ENCODE measurements at regions not wholly inside any gene's neighbourhood (a gene's known extent, or its start where the extent isn't known, plus 50 kb on each side); places are given as distances from the start of the nearest gene placed in this dataset.
"Not testable (repeated sequence)": the region's sequence is repeated elsewhere in the genome, so short reads cannot be mapped to it uniquely, and the experiment has no call there.

DNA sequence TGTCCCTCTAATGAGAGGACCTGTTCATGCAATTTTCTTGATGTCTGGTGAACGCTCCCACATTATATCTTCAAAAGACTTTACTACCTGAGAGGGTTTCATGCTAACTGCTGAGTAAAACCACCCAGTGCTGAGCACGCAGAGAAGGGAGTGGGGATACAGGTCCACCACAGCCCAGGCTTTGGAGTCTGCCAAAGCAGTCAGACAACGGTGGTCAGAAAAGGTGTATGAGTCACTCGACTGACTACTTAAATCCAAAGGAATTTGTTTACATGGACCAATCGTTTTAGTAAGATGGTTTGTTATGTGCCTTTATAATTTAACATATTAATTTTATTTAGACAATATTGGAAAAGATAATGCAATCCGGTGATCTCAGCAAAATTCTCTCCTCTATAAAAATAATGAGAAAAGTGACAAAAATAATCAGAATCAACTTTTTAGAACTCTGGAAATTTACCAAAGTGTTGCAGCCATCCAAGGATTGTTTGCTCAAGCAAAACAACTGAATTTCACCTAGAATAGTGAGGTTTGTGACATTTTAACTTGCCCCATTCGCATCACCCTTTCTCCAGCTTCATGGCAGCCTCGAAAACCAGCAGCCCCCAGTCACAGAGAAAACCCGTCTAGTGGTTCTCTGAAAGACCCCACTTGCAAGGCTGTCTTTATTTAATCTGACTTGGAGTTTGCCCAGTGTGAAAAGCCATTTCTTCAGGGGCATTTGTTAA, 52.1 kb upstream of the PLGLB2 start:
- DNase-seq, result not testable (repeated sequence)

All from activated CD4-positive, alpha-beta T cell treated with anti-CD3 and anti-CD28 coated beads, Interleukin-2, amount 50 U/mL, for 1 hour (primary cell).